ENCODE measurements at regions not wholly inside any gene's neighbourhood (a gene's known extent, or its start where the extent isn't known, plus 50 kb on each side); places are given as distances from the start of the nearest gene placed in this dataset.
"Not testable (repeated sequence)": the region's sequence is repeated elsewhere in the genome, so short reads cannot be mapped to it uniquely, and the experiment has no call there.

GRCh38 chr5:85173469-85173868 is 788.8 kb upstream of the EDIL3 start:
- DNase-seq, result no peak

- DNase-seq, result no peak
These were observed 797.7 kb upstream of the EDIL3 start for GRCh38 chr5:85182344-85182743.

GRCh38 chr5:85204289-85204688 is 819.6 kb upstream of the EDIL3 start:
- DNase-seq, result no peak

GRCh38 chr5:85205430-85205829 is 820.8 kb upstream of the EDIL3 start:
- no peak for DNase-seq

- DNase-seq, result no peak
These were observed 840.7 kb upstream of the EDIL3 start for GRCh38 chr5:85225388-85225787.

- DNase-seq, result no peak
These were observed 864.5 kb upstream of the EDIL3 start for GRCh38 chr5:85249204-85249603.

GRCh38 chr5:85263125-85263524 is 878.4 kb upstream of the EDIL3 start:
- no peak for DNase-seq

GRCh38 chr5:85266692-85267091 is 882.0 kb upstream of the EDIL3 start:
- DNase-seq, result no peak

GRCh38 chr5:85268194-85268593 is 883.5 kb upstream of the EDIL3 start:
- no peak for DNase-seq

- no peak for DNase-seq
These were observed 893.5 kb upstream of the EDIL3 start for GRCh38 chr5:85278193-85278592.

- no peak for DNase-seq
These were observed 904.2 kb upstream of the EDIL3 start for GRCh38 chr5:85288914-85289313.

- no peak for DNase-seq
These were observed 908.6 kb upstream of the EDIL3 start for GRCh38 chr5:85293145-85293785.

- no peak for DNase-seq
These were observed 919.8 kb upstream of the EDIL3 start for GRCh38 chr5:85304524-85304923.

- DNase-seq, result no peak
These were observed 921.1 kb upstream of the EDIL3 start for GRCh38 chr5:85305766-85306165.

GRCh38 chr5:85311536-85311935 is 926.9 kb upstream of the EDIL3 start:
- DNase-seq, result peak; percentile 0

- no peak for DNase-seq
These were observed 935.8 kb upstream of the EDIL3 start for GRCh38 chr5:85320495-85320894.

- DNase-seq, result no peak
These were observed 948.6 kb upstream of the EDIL3 start for GRCh38 chr5:85333276-85333675.

- DNase-seq, result no peak
These were observed 952.8 kb upstream of the EDIL3 start for GRCh38 chr5:85337435-85337834.

- no peak for DNase-seq
These were observed 956.1 kb upstream of the EDIL3 start for GRCh38 chr5:85340790-85341189.

- no peak for DNase-seq
These were observed 961.1 kb upstream of the EDIL3 start for GRCh38 chr5:85345818-85346217.

- DNase-seq, result no peak
These were observed 972.6 kb upstream of the EDIL3 start for GRCh38 chr5:85357309-85357708.

- no peak for DNase-seq
These were observed 990.8 kb upstream of the EDIL3 start for GRCh38 chr5:85375525-85375924.

GRCh38 chr5:85388770-85389169 is 1004.1 kb upstream of the EDIL3 start:
- no peak for DNase-seq

- DNase-seq, result not testable (repeated sequence)
These were observed 1007.6 kb upstream of the EDIL3 start for GRCh38 chr5:85392309-85392708.

GRCh38 chr5:85395526-85395925 is 1010.8 kb upstream of the EDIL3 start:
- no peak for DNase-seq

GRCh38 chr5:85397451-85397850 is 1012.8 kb upstream of the EDIL3 start:
- DNase-seq, result no peak
